RKO (cell line): ENCODE measurements at regions not wholly inside any gene's neighbourhood (a gene's known extent, or its start where the extent isn't known, plus 50 kb on each side); places are given as distances from the start of the nearest gene placed in this dataset.
A peak's percentile ranks its signal among the peaks of the same experiment; 100 is the strongest.
"Not testable (repeated sequence)": the region's sequence is repeated elsewhere in the genome, so short reads cannot be mapped to it uniquely, and the experiment has no call there.

Source experiments
- DNase-seq: peaks from one replicate; pipeline ENCODE4 v3.0.0-alpha.2; 2016; ENCODE audit warnings: low spot score

DNA sequence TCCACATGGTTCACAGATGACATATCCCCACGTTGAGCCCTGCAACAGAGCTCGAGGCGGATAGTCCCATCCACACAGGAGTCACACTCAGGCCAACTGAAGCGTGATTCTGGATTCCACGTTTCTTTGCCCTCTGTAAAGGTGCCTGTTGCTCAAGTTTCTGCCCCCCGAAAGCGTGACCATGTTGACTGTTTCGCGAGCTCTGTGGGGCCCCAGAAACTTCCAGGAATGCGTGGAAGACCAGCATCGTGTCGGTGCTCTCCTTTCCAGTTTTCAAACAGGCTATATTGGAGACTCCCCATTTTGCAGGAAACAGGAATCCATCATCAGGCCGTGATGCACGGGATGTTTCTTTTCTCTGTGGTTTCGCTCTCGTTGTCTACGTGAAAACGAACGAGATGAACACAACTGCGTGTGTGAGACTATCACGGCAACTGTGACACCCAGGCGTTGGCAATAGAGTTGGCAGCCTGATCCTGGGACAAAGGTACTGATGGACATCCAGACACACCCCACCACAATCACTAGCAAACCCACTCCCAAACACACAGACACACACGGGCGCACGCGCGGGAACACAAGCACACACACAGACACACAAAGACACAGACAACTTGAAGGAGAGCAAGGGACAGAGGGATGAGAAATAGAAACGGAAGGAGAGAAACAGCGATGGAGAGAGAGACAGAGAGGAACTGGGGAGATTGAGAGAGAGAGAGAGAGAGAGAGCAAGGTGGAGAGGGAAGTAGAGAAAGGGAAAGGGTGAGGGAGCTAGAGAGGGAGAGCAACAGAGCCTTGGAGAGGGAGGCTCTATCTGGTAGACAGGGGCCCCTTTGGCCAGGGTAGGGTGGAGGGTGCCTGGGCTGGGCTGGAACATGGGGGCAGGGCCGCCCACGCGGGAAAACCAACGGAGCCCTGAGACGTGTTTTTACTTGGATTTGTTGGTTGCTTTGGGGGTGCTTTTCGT is 1609.3 kb downstream of the SPATA31A7 start:
- not testable (repeated sequence) for DNase-seq

- not testable (repeated sequence) for DNase-seq
Measured at GRCh38 chr9:62799851-62800371, 1610.1 kb downstream of the SPATA31A7 start.

DNA sequence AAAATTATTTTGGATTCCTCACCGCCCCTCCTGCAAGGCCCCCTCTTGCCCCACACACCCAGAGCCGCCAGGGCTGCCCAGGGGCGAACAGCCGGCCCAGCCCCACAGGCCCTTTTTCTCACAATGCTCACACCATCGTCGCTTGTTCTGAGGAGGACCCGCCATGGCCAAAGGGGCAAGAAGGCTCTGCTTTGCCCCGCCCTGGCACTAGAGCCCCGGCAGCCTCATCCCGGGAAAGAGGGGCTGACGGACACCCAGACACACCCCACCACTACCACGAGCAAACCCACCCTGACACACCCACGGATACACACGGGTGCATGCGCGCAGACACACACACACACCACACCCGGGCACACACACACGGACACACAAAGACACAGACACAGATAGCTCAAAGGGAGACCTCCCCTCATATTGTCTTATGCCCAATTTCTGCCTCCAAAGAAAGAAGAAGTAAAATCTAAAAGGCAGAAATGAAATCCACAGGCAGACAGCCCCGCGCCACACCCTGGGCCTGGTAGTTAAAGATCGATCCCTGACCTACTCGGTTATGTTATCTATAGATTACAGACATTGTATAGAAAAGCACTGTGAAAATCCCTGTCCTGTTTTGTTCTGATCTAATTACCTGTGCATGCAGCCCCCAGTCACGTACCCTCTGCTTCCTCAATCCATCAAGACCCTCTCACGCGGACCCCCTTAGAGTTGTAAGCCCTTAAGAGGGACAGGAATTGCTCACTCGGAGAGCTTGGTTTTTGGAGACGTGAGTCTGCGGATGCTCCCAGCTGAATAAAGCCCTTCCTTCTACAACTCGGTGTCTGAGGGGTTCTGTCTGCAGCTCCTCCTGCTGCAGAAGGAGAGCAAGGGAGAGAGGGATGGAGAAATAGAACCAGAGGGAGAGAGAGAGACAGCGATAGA is 1610.9 kb downstream of the SPATA31A7 start:
- not testable (repeated sequence) for DNase-seq

GRCh38 chr9:62801372-62801811 is 1611.6 kb downstream of the SPATA31A7 start:
- DNase-seq: not testable (repeated sequence)

GRCh38 chr9:62801961-62802718 is 1612.3 kb downstream of the SPATA31A7 start:
- peak; percentile 58 for DNase-seq

GRCh38 chr9:62802719-62803079 is 1612.9 kb downstream of the SPATA31A7 start:
- not testable (repeated sequence) for DNase-seq

DNA sequence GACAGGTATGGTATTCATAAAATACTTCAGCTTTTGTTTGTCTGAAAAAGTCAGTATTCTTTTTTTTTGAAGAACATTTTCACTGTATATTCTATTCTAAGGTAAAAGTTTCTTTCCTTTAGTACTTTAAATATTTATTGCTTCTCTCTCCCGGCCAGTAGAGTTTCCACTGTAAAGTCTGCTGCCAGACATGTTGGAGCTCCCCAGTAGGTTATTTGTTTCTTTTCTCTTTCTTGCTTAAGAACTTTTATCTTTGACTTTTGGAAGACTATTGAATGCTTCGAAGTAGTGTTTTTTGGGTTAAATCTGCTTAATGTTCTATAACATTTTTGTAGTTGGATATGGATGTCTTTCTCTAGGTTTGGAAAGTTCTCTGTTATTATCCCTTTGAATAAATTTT is 1613.3 kb downstream of the SPATA31A7 start:
- not testable (repeated sequence) for DNase-seq

- DNase-seq: not testable (repeated sequence)
Measured at GRCh38 chr9:62804314-62804713, 1614.5 kb downstream of the SPATA31A7 start.

DNA sequence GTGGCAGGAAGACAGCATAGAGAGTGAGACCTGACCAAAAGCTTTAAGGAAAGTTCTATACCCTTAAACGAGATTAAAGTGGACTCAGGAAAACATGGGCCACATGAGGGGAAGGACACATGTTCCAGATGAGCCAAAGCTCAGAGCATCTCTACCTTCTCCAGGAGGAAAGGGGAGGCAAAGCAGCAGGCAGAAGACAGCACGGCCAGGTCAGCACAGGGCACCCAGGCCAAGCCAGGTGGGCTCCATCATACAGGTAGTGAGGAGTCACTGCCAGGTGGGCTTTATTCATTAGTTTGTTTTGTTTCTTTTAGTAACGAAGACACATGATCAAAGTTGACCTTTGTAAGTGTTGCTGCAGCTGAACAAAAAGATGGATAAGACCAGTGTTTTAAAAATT is 1617.6 kb downstream of the SPATA31A7 start:
- not testable (repeated sequence) for DNase-seq

DNA sequence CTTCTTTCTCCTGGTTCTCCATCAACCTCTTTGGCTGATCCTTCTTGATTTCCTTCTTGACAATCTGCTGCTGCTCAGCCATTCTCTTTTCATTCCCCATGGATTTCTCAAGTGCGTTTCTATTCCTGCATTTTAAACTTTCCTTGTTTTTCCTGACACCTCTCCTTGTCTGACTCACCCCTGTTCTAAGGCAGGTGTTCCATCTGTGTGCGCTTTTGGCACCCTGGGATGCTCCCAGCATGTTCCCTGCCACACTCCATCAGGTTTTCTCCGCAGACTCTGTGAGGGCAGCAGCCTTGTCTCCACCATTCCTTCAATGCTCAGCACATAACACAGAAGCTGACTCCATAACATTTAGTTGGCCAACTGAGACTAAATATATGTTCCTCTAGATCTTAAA is 1618.2 kb downstream of the SPATA31A7 start:
- not testable (repeated sequence) for DNase-seq

GRCh38 chr9:62810318-62810717 is 1620.5 kb downstream of the SPATA31A7 start:
- DNase-seq: not testable (repeated sequence)

DNA sequence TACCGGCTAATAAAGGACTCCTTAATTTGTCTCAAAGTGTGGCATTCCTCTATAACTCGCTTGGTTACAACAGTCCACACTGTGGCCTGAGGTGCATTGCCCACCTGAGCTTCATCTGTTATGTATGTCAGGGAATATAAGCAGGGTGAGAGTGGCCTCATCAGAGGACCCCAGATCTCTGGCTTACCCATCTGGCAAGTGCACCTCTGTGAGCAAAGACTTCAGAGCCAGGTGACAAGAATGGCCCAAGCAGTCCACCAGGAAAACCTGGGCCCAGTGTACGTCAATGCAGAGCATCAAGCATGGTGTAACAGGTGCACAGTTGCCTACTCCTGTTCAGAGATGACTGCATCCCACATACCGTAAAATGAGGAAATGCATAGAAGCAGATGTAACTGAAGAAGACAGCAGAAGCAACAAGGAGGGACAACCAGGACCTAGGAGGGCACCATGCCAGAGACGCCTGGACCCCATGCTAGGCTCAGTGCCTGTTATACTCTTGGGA is 1621.0 kb downstream of the SPATA31A7 start:
- DNase-seq: not testable (repeated sequence)

DNA sequence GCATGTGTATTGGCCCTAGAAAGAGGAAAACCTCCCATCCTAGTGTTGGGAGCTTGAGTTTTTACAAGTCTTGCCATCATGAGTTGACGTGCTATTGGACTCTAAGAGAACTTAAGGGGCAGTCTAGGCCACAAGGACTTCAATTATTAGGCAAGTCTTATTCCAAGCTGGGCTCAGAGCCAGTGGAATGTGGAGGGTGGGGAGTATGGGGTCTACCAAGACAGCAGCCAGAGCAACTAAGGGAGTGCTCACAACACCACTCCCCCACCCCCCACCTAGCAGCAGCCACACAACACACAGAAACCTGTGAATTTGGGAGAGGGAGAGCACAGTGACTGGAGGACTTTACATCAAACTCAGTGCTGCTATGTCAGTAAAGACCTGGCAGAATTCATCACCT is 1625.6 kb downstream of the SPATA31A7 start:
- DNase-seq: not testable (repeated sequence)

DNA sequence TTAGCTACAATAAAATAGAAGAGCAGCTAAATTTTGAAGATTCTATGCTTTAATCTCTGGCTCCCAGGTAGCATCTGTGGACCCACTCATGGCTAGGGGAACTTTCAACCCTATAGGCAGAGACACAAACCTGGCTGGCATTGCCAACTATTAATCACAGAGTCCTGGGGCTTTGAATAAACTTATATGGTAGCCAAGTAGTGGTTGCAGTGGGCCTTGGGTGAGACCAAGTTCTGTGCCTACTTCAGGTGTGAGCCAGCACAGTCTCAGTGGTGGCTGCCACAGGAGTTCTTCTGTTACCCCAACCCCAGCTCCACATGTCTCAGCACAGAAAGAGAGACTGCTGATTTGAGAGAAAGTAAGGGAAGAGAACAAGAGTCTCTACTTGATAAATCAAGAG is 1626.5 kb downstream of the SPATA31A7 start:
- not testable (repeated sequence) for DNase-seq

DNA sequence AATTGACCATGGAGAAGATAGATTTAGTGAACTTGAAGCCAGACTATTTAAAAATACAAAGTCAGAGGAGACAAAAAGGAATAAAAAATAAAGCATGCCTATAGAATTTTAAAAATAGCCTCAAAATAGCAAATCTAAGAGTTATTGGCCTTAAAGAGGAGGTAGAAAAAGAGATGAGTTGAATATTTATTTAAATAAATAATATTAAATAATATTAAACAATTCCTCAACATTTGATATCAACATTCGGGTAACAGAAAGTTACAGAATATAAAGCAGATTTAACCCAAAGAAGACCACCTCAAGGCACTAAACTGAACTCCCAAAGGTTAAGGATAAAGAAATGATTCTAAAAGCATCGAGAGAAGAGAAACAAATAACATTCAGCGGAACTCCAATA is 1627.4 kb downstream of the SPATA31A7 start:
- DNase-seq: not testable (repeated sequence)

DNA sequence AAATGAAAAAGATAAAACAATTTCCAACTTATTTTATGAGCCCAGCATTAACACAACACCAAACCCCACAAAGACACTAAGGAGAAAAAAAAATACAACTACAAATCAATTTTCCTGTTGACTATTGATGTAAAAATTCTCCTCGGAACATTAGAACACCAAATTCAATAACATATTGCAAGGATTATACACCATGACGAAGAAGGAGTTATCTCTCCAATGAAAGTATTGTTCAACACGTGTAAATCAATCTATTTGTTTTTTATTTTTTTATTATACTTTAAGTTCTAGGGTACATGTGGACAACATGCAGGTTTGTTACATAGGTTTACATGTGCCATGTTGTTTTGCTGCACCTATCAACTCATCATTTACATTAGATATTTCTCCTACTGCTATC is 1632.3 kb downstream of the SPATA31A7 start:
- DNase-seq: not testable (repeated sequence)

DNA sequence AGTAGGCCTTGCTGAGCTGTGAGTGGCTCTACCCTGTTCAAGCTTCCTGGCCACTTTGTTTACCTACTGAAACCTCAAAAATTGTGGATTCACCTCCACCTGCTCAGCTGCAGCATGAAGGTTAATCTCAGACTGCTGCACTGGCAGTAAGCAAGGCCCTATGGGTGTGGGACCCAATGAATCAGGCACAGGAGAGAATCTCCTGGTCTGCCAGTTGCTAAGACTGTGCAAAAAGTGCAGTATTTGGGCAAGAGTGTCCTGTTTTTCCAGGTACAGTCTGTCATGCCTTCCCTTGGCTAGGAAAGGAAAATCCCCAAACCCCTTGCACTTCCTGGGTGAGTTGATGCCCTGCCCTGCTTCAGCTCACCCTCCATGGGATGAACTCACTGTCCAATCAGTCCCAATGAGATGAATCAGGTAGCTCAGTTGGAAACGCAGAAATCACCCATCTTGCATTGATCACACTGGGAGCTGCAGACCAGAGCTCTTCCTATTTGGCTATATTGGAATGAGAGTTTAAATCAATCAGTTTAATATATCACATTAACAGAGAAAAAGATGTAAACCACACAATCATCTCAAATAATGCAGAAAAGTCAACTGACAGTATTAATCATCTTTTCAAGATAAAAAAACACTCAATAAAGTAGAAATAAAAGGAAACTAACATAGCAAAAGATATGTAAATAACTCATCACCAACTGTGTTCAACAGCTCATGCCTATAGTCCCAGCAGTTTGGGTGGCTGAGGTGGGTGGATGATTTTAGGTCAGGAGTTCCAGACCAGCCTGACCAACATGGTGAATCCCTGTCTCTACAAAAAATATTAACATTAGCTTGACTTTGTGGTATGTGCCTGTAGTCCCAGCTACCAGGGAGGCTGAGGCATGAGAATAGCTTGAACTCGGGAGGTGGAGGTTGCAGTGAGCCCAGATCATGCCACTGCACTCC is 1638.4 kb downstream of the SPATA31A7 start:
- DNase-seq: not testable (repeated sequence)

DNA sequence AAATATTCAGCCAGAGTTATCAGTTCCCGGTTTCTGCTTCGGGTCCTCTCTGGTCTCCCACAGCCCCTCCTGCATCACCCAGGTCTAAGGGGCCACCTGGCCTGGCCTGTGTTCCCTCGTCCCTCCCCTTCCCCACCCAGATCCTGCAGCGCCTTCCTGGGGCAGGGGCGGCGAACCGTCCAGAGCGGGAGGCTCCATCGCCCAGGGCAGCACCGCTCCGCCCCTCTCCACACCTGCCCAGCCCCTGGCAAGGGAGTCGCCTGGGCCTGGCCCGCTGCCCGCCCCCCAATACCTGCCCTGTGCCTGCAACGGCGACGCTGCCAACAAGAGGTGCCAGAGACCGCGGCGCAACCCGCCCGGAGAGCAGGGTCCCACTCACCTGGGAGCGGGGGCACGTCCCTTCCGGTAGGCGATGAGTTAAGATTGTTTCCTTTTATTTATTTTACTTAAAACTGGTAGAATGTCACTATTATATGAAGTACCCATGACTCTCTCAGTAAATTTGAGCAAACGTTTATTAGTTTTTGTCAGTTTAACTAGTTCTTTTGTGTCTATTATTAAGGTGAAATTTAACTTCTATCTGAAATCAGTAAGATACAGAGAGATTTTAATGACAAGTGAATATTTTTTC is 1641.1 kb downstream of the SPATA31A7 start:
- DNase-seq: not testable (repeated sequence)
